ENCODE measurements at regions not wholly inside any gene's neighbourhood (a gene's known extent, or its start where the extent isn't known, plus 50 kb on each side); places are given as distances from the start of the nearest gene placed in this dataset.

DNA sequence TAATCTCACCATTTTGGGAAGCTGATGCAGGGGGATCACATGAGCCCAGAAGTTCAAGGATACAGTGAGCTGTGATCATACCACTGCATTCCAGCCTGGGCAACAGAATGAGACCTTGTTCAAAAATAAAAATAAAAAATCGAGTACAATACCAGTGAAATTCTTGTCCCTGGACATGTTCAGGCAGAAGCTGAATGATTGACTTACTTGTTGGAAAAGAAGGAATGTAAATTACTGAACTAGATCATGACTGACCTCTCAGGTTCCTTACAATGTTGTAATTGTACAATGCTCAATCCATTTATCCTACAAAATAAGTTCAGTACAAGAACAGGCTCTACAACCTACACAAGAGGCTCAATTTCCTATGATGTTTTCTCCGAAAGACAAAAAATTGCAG is 1010.4 kb downstream of the TLE1 start:
- Histone ChIP-seq H4K91ac (ENCODE audit: insufficient read length, low read depth, low read length) (no peak overlapping the region), H3K9ac (ENCODE audit: extremely low read depth, insufficient read length, low read length) (no peak overlapping the region), H3K27me3 (ENCODE audit: insufficient read depth, low read length) (no peaks in the 10 kb centered on the region), H3K79me1 (ENCODE audit: insufficient read depth, low read depth, low read length, poor library complexity, severe bottlenecking) (no peaks in the 10 kb centered on the region), H3K27ac (ENCODE audit: insufficient read length, low read depth, low read length) (no peak overlapping the region), H3K9me3 (ENCODE audit: control insufficient read depth, low read depth, low read length) (no peaks in the 10 kb centered on the region), H3K23ac (ENCODE audit: insufficient read length, low read depth, low read length) (no peak overlapping the region), H4K8ac (replicated peaks; ENCODE audit: insufficient read length, low read depth, low read length) (no peak overlapping the region), H3K23me2 (ENCODE audit: insufficient read length, low read depth, low read length, poor library complexity, severe bottlenecking) (no peaks in the 10 kb centered on the region), H2BK5ac (ENCODE audit: insufficient read length, low read length) (no peak overlapping the region), H4K20me1 (ENCODE audit: control insufficient read depth, insufficient read depth, insufficient read length) (no peaks in the 10 kb centered on the region), H2BK120ac (ENCODE audit: low read depth, low read length, poor library complexity, severe bottlenecking) (no peak overlapping the region), H3K4me1 (ENCODE audit: insufficient read depth, low read length) (no peaks in the 10 kb centered on the region), H2AK5ac (ENCODE audit: insufficient read length, low read length) (no peak overlapping the region), H4K5ac (ENCODE audit: insufficient read length, low read depth, low read length) (no peak overlapping the region), H3T11ph (ENCODE audit: low read length) (no peak overlapping the region), H3K56ac (ENCODE audit: insufficient read length, low read depth, low read length) (no peak overlapping the region), H3K79me2 (ENCODE audit: insufficient read depth, low read length) (no peaks in the 10 kb centered on the region), H2BK15ac (ENCODE audit: low read depth, low read length) (no peak overlapping the region), H2BK12ac (ENCODE audit: insufficient read length, low read depth, low read length) (no peak overlapping the region), H2BK20ac (ENCODE audit: low read depth, low read length, poor library complexity, severe bottlenecking) (no peak overlapping the region), H3K14ac (ENCODE audit: insufficient read depth, low read length) (no peak overlapping the region), H3K4ac (ENCODE audit: low read depth, low read length) (no peak overlapping the region), H3K4me2 (ENCODE audit: insufficient read depth, insufficient read length, low read length) (no peak overlapping the region), H3K18ac (ENCODE audit: insufficient read length, low read depth, low read length) (no peak overlapping the region), H2AFZ (ENCODE audit: low read length) (no peak overlapping the region)
- H3K4me3 Mint-ChIP-seq = no peak overlapping the region
- H3K27ac Mint-ChIP-seq = no peak overlapping the region
- H3K36me3 Mint-ChIP-seq (ENCODE audit: insufficient read depth in 1 of 3, low read depth in 3 of 3) = no peaks in the 10 kb centered on the region
- no CpG with 5 or more reads among the region's 2 CpGs for WGBS (ENCODE audit: extremely low coverage, insufficient read length, low lambda C conversion rate)
- TF ChIP-seq, protein P1, sequence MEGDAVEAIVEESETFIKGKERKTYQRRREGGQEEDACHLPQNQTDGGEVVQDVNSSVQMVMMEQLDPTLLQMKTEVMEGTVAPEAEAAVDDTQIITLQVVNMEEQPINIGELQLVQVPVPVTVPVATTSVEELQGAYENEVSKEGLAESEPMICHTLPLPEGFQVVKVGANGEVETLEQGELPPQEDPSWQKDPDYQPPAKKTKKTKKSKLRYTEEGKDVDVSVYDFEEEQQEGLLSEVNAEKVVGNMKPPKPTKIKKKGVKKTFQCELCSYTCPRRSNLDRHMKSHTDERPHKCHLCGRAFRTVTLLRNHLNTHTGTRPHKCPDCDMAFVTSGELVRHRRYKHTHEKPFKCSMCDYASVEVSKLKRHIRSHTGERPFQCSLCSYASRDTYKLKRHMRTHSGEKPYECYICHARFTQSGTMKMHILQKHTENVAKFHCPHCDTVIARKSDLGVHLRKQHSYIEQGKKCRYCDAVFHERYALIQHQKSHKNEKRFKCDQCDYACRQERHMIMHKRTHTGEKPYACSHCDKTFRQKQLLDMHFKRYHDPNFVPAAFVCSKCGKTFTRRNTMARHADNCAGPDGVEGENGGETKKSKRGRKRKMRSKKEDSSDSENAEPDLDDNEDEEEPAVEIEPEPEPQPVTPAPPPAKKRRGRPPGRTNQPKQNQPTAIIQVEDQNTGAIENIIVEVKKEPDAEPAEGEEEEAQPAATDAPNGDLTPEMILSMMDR (conservative IDR thresholded peaks at IDR 0.05) = no peak
- no peak for DNase-seq
- no peaks in the 10 kb centered on the region for H3K9me3 Mint-ChIP-seq
- H3K4me1 Mint-ChIP-seq = no peaks in the 10 kb centered on the region
- no peaks in the 10 kb centered on the region for H3K27me3 Mint-ChIP-seq (ENCODE audit: low read depth)

Data from H9 (cell line).